Keratinocyte (primary cell): ENCODE measurements at regions not wholly inside any gene's neighbourhood (a gene's known extent, or its start where the extent isn't known, plus 50 kb on each side); places are given as distances from the start of the nearest gene placed in this dataset.

Source experiments
- DNase-seq: peaks from one replicate; pipeline ENCODE4 v3.0.0-alpha.2; 2011; ENCODE audit warnings: low read depth, missing footprints, low spot score
- FAIRE-seq: peaks from 2 replicates; lab custom pipeline; 2011; peaks lifted over from hg19 to GRCh38; lab: Jason Lieb, UNC
- H2AFZ ChIP-seq: 2 replicates; pipeline ENCODE4 v1.6.0; 2012; ENCODE audit warnings: low read length, control low read depth, inconsistent platforms; ENCODE audit not compliant: control insufficient read depth
- H3K27ac ChIP-seq: 2 replicates; pipeline ENCODE4 v1.5.1; 2011; ENCODE audit warnings: low read length; ENCODE audit not compliant: control insufficient read depth, insufficient read depth
- H3K27me3 ChIP-seq: 3 replicates; pipeline ENCODE4 v1.6.0; 2011; ENCODE audit warnings: low read length; ENCODE audit not compliant: control insufficient read depth, insufficient read depth; ENCODE audit errors: extremely low read depth
- H3K36me3 ChIP-seq, 2 experiments: 2 replicates in 1 of 2; 3 replicates in 1 of 2; pipeline ENCODE4 v1.5.1; 2011; ENCODE audit warnings: low read length in 2 of 2, mild to moderate bottlenecking in 1 of 2; ENCODE audit not compliant: control insufficient read depth in 2 of 2, insufficient read depth in 2 of 2; ENCODE audit errors: extremely low read depth in 1 of 2
- H3K4me1 ChIP-seq: 3 replicates; pipeline ENCODE4 v1.5.1; 2011; ENCODE audit warnings: low read length; ENCODE audit not compliant: control insufficient read depth, insufficient read depth; ENCODE audit errors: extremely low read depth
- H3K4me2 ChIP-seq: 3 replicates; pipeline ENCODE4 v1.6.0; 2011; ENCODE audit warnings: low read depth, low read length; ENCODE audit not compliant: control insufficient read depth, insufficient read depth; ENCODE audit errors: extremely low read depth
- H3K4me3 ChIP-seq, 3 experiments: fragments of 200-600 bp in 1 of 3; sonication (generic) in 1 of 3; 2 replicates in 2 of 3; 3 replicates in 1 of 3; pipeline ENCODE4 v1.5.1; 2011 to 2016; ENCODE audit warnings: low read length in 3 of 3, mild to moderate bottlenecking in 3 of 3, control low read depth in 2 of 3, inconsistent platforms in 1 of 3, low read depth in 1 of 3, mixed read lengths in 1 of 3, mixed run types in 1 of 3, moderate library complexity in 1 of 3; ENCODE audit not compliant: control insufficient read depth in 2 of 3, insufficient read depth in 2 of 3; ENCODE audit errors: extremely low read depth in 1 of 3
- H3K79me2 ChIP-seq: 2 replicates; pipeline ENCODE4 v1.6.0; 2012; ENCODE audit warnings: low read length; ENCODE audit not compliant: control insufficient read depth, insufficient read depth
- H3K9ac ChIP-seq: 3 replicates; pipeline ENCODE4 v1.6.0; 2011; ENCODE audit warnings: low read length; ENCODE audit not compliant: control insufficient read depth, insufficient read depth; ENCODE audit errors: extremely low read depth
- H3K9me1 ChIP-seq: 3 replicates; pipeline ENCODE4 v1.6.0; 2011; ENCODE audit warnings: low read length; ENCODE audit not compliant: control insufficient read depth, insufficient read depth; ENCODE audit errors: extremely low read depth
- H3K9me3 ChIP-seq: 2 replicates; pipeline ENCODE4 v1.5.1; 2012; ENCODE audit warnings: low read depth, low read length; ENCODE audit not compliant: control insufficient read depth
- H4K20me1 ChIP-seq: 3 replicates; pipeline ENCODE4 v1.6.0; 2011; ENCODE audit warnings: low read length; ENCODE audit not compliant: control insufficient read depth, insufficient read depth; ENCODE audit errors: extremely low read depth
- CTCF ChIP-seq, 3 experiments: IDR thresholded peaks in 1 of 3; conservative IDR thresholded peaks in 1 of 3; optimal IDR thresholded peaks in 1 of 3; 2 replicates in 2 of 3; 3 replicates in 1 of 3; pipeline versions ENCODE3 to v1.5.1; 2011; ENCODE audit warnings: low read length in 3 of 3, mild to moderate bottlenecking in 3 of 3, moderate library complexity in 2 of 3, control low read depth in 1 of 3, inconsistent platforms in 1 of 3; ENCODE audit not compliant: insufficient read depth in 2 of 3; ENCODE audit errors: extremely low read depth in 1 of 3
- EZH2 ChIP-seq: IDR thresholded peaks from one replicate; pipeline ENCODE4 v1.6.1; 2012; ENCODE audit warnings: inconsistent platforms, mild to moderate bottlenecking, low read length, moderate library complexity
- dilution Hi-C: fragments of 300-500 bp; cut with MboI; formaldehyde crosslinking; loops from one replicate; pipeline ENCODE4 v1.7.0; 2020; ENCODE audit warnings: low sequenced_read_pairs; ENCODE audit not compliant: extremely low pct_ligation_motif_present

GRCh38 chr7:41385996-41386395, 316.9 kb downstream of the INHBA start:
- no peaks in the 10 kb centered on the region for H3K9me1 ChIP-seq

GRCh38 chr7:41384418-41384817, 318.5 kb downstream of the INHBA start:
- Histone ChIP-seq H3K36me3 (no peaks in the 10 kb centered on the region), H3K4me3 (no peak overlapping the region), H3K27ac (no peak overlapping the region), H3K9me3 (no peaks in the 10 kb centered on the region), H3K9me1 (no peaks in the 10 kb centered on the region), H3K27me3 (no peaks in the 10 kb centered on the region), H3K4me2 (no peak overlapping the region), H2AFZ (no peak overlapping the region), H4K20me1 (no peaks in the 10 kb centered on the region), H3K9ac (no peak overlapping the region), H3K4me1 (peaks cover 34% of the 10 kb centered on the region), H3K79me2 (no peaks in the 10 kb centered on the region)
- no peak for FAIRE-seq
- no peak for DNase-seq
- dilution Hi-C loops, result no loop called here
- TF ChIP-seq CTCF (optimal IDR thresholded peaks at IDR 0.05 in 1 of 3, IDR thresholded peaks at IDR 0.05 in 1 of 3, conservative IDR thresholded peaks at IDR 0.05 in 1 of 3; ENCODE audit: extremely low read depth in 1 of 3, insufficient read depth in 2 of 3, low read length in 3 of 3) (no peak), EZH2 (no peak)

More at GRCh38 chr7:41385996-41386395, 316.9 kb downstream of the INHBA start:
- Histone ChIP-seq H3K27ac (peak overlapping the region; percentile 82), H3K36me3 (no peaks in the 10 kb centered on the region), H3K4me2 (peak overlapping the region; percentile 71), H3K4me3 (peak overlapping the region in 1 of 3 experiments; percentile 46), H3K9me3 (no peaks in the 10 kb centered on the region), H3K4me1 (peaks cover 34% of the 10 kb centered on the region), H4K20me1 (no peaks in the 10 kb centered on the region), H3K27me3 (no peaks in the 10 kb centered on the region), H3K79me2 (no peaks in the 10 kb centered on the region), H2AFZ (peak overlapping the region; percentile 93), H3K9ac (peak overlapping the region; percentile 41)
- FAIRE-seq (peak; percentile 99), DNase-seq (peak; percentile 61)
- dilution Hi-C loops, result no loop called here
- TF ChIP-seq CTCF (optimal IDR thresholded peaks at IDR 0.05 in 1 of 3, IDR thresholded peaks at IDR 0.05 in 1 of 3, conservative IDR thresholded peaks at IDR 0.05 in 1 of 3; ENCODE audit: extremely low read depth in 1 of 3, insufficient read depth in 2 of 3, low read length in 3 of 3) (no peak), EZH2 (no peak)
